WTC11 (cell line): ENCODE measurements at regions not wholly inside any gene's neighbourhood (a gene's known extent, or its start where the extent isn't known, plus 50 kb on each side); places are given as distances from the start of the nearest gene placed in this dataset.

Experiments
- ATAC-seq: fragments of 200-7000 bp; cut with Tn5 transposase; 2 replicates; pipeline ENCODE4 v1.10.0; 2021; ENCODE audit warnings: mild to moderate bottlenecking, moderate library complexity
- CTCF ChIA-PET: fragments of 300-600 bp; sonication (Branson Sonifier 250); formaldehyde crosslinking; loops from one replicate; lab custom pipeline; 2021; ENCODE audit warnings: antibody characterized with exemption; lab: Charles Lee
- POLR2A ChIA-PET: fragments of 350-600 bp; sonication (Branson Sonifier 250); formaldehyde crosslinking; loops from one replicate; lab custom pipeline; 2021; ENCODE audit warnings: antibody characterized with exemption; lab: Charles Lee
- DNase-seq: peaks from one replicate; pipeline ENCODE4 v3.0.0; 2021; ENCODE audit warnings: low spot score
- H3K27ac Mint-ChIP-seq: 2 replicates; pipeline ENCODE4 v1.8.0; 2021; ENCODE audit warnings: mixed read lengths
- H3K27me3 Mint-ChIP-seq: 2 replicates; pipeline ENCODE4 v1.8.0; 2021; ENCODE audit warnings: low read depth, mild to moderate bottlenecking, moderate library complexity, mixed read lengths
- H3K36me3 Mint-ChIP-seq: 2 replicates; pipeline ENCODE4 v1.8.0; 2021; ENCODE audit warnings: mixed read lengths
- H3K4me1 Mint-ChIP-seq: 2 replicates; pipeline ENCODE4 v1.8.0; 2022; ENCODE audit warnings: mixed read lengths
- H3K4me3 Mint-ChIP-seq: 2 replicates; pipeline ENCODE4 v1.8.0; 2021; ENCODE audit warnings: mild to moderate bottlenecking, moderate library complexity, mixed read lengths
- H3K9me3 Mint-ChIP-seq: 2 replicates; pipeline ENCODE4 v1.8.0; 2021; ENCODE audit warnings: mixed read lengths
- CBFB ChIP-seq: sonication (generic); formaldehyde crosslinking; IDR thresholded peaks from 2 replicates; pipeline ENCODE4 v1.8.1; 2022; ENCODE audit warnings: mild to moderate bottlenecking, low read depth, missing genetic modification reagents
- GABPB1 ChIP-seq: sonication (generic); formaldehyde crosslinking; IDR thresholded peaks from 2 replicates; pipeline ENCODE4 v1.8.1; 2023; ENCODE audit warnings: mild to moderate bottlenecking, missing genetic modification reagents
- GTF2I ChIP-seq: fragments of 250-450 bp; sonication (Bioruptor Pico); conservative IDR thresholded peaks from 2 replicates; pipeline ENCODE4 v1.4.0; 2021; ENCODE audit warnings: mild to moderate bottlenecking
- KAT7 ChIP-seq: sonication (generic); formaldehyde crosslinking; IDR thresholded peaks from 2 replicates; pipeline ENCODE4 v1.8.1; 2023; ENCODE audit warnings: missing genetic modification reagents, mild to moderate bottlenecking, borderline replicate concordance
- TEAD1 ChIP-seq: sonication (generic); formaldehyde crosslinking; IDR thresholded peaks from 2 replicates; pipeline ENCODE4 v1.8.0; 2022; ENCODE audit warnings: mild to moderate bottlenecking, missing genetic modification reagents
- ZNF219 ChIP-seq: sonication (generic); formaldehyde crosslinking; IDR thresholded peaks from 2 replicates; pipeline ENCODE4 v1.8.0; 2023; ENCODE audit warnings: missing genetic modification reagents, mild to moderate bottlenecking, borderline replicate concordance
- ZNF263 ChIP-seq: sonication (generic); formaldehyde crosslinking; IDR thresholded peaks from 2 replicates; pipeline ENCODE4 v1.8.1; 2022; ENCODE audit warnings: low read depth, mild to moderate bottlenecking, moderate library complexity, missing genetic modification reagents
- ZNF396 ChIP-seq: fragments of 250-450 bp; sonication (Bioruptor Pico); IDR thresholded peaks from 2 replicates; pipeline ENCODE4 v1.8.0; 2021; ENCODE audit warnings: mild to moderate bottlenecking, moderate library complexity, borderline replicate concordance
- TF ChIP-seq, protein P1 (sequence below): sonication (generic); formaldehyde crosslinking; IDR thresholded peaks from 2 replicates; pipeline ENCODE4 v1.8.0; 2022; ENCODE audit warnings: mild to moderate bottlenecking, missing genetic modification reagents
- TF ChIP-seq, protein P2 (sequence below): fragments of 250-450 bp; sonication (Bioruptor Pico); IDR thresholded peaks from 2 replicates; pipeline ENCODE4 v1.9.0; 2021; ENCODE audit warnings: mild to moderate bottlenecking
- TF ChIP-seq, protein P3 (sequence below): sonication (generic); formaldehyde crosslinking; IDR thresholded peaks from 2 replicates; pipeline ENCODE4 v1.8.0; 2022; ENCODE audit warnings: mild to moderate bottlenecking, missing genetic modification reagents
- TF ChIP-seq, protein P4 (sequence below): fragments of 250-450 bp; sonication (Bioruptor Pico); IDR thresholded peaks from 2 replicates; pipeline ENCODE4 v1.9.0; 2021; ENCODE audit warnings: moderate library complexity, mild to moderate bottlenecking, inconsistent platforms, borderline replicate concordance
- TF ChIP-seq, protein P5 (sequence below): sonication (generic); formaldehyde crosslinking; IDR thresholded peaks from 2 replicates; pipeline ENCODE4 v1.8.1; 2022; ENCODE audit warnings: mild to moderate bottlenecking, moderate library complexity, missing genetic modification reagents
- TF ChIP-seq, protein P6 (sequence below): sonication (generic); formaldehyde crosslinking; IDR thresholded peaks from 2 replicates; pipeline ENCODE4 v1.8.1; 2023; ENCODE audit warnings: mild to moderate bottlenecking, moderate library complexity, missing genetic modification reagents
- TF ChIP-seq, protein P7 (sequence below): sonication (generic); formaldehyde crosslinking; IDR thresholded peaks from 2 replicates; pipeline ENCODE4 v1.8.1; 2022; ENCODE audit warnings: low read depth, missing genetic modification reagents, borderline replicate concordance
- TF ChIP-seq, protein P8 (sequence below): fragments of 200-600 bp; IDR thresholded peaks from 2 replicates; pipeline ENCODE4 v1.8.0; 2022; ENCODE audit warnings: antibody characterized with exemption

DNA sequence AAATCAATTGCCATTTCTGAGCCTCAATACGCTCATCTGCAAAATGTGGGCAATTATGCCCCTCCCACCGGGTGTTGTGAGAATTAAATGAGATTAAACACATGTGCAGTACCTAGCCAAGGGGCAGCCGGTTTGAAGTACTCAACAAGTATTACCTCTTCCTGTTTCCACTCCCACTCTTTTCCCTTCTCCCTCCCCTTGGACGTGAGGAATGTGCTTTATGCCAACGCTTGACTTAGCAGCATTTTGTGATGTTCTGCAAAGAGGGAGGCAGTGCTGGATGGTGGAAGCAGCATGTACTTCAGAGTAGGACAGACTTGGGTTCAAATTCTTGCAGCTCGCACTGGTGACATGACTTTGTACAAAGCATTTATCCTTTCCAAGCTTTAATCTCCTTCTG lies 306.0 kb downstream of the BUD13 start (continued):
- TF ChIP-seq ZNF263, result no peak
- TF ChIP-seq GABPB1, result no peak
- no peak for TF ChIP-seq GTF2I (CRISPR knock-in tag)
- TF ChIP-seq, protein P1, sequence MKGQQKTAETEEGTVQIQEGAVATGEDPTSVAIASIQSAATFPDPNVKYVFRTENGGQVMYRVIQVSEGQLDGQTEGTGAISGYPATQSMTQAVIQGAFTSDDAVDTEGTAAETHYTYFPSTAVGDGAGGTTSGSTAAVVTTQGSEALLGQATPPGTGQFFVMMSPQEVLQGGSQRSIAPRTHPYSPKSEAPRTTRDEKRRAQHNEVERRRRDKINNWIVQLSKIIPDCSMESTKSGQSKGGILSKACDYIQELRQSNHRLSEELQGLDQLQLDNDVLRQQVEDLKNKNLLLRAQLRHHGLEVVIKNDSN (CRISPR knock-in tag), result no peak

DNA sequence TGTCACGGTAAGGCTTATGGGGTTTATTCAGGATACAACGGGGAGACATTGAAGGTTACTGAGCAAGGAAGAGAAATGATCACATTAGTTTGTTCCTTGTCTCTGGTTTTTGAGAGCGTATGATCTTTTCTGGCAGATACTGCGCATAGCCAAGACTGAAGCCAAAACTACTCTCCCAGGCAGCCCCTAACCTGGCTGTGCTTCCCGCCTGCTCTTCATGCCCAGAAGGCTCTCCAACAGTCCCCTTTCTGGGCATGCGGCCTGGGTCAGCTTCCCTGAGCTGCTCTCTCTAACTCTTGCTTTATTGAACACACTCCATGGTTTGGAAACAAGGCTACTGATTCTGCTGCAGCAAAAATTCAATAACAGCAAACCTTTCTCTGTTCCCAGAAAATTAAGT lies 306.6 kb downstream of the BUD13 start:
- Mint-ChIP-seq H3K4me1 (peaks cover 22% of the 10 kb centered on the region), H3K9me3 (peaks cover 9% of the 10 kb centered on the region), H3K27ac (no peak overlapping the region), H3K36me3 (peaks cover 3% of the 10 kb centered on the region)
- TF ChIP-seq, protein P2, sequence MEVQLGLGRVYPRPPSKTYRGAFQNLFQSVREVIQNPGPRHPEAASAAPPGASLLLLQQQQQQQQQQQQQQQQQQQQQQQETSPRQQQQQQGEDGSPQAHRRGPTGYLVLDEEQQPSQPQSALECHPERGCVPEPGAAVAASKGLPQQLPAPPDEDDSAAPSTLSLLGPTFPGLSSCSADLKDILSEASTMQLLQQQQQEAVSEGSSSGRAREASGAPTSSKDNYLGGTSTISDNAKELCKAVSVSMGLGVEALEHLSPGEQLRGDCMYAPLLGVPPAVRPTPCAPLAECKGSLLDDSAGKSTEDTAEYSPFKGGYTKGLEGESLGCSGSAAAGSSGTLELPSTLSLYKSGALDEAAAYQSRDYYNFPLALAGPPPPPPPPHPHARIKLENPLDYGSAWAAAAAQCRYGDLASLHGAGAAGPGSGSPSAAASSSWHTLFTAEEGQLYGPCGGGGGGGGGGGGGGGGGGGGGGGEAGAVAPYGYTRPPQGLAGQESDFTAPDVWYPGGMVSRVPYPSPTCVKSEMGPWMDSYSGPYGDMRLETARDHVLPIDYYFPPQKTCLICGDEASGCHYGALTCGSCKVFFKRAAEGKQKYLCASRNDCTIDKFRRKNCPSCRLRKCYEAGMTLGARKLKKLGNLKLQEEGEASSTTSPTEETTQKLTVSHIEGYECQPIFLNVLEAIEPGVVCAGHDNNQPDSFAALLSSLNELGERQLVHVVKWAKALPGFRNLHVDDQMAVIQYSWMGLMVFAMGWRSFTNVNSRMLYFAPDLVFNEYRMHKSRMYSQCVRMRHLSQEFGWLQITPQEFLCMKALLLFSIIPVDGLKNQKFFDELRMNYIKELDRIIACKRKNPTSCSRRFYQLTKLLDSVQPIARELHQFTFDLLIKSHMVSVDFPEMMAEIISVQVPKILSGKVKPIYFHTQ (CRISPR knock-in tag), result no peak
- TF ChIP-seq, protein P3, sequence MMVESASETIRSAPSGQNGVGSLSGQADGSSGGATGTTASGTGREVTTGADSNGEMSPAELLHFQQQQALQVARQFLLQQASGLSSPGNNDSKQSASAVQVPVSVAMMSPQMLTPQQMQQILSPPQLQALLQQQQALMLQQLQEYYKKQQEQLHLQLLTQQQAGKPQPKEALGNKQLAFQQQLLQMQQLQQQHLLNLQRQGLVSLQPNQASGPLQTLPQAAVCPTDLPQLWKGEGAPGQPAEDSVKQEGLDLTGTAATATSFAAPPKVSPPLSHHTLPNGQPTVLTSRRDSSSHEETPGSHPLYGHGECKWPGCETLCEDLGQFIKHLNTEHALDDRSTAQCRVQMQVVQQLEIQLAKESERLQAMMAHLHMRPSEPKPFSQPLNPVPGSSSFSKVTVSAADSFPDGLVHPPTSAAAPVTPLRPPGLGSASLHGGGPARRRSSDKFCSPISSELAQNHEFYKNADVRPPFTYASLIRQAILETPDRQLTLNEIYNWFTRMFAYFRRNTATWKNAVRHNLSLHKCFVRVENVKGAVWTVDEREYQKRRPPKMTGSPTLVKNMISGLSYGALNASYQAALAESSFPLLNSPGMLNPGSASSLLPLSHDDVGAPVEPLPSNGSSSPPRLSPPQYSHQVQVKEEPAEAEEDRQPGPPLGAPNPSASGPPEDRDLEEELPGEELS (CRISPR knock-in tag), result no peak
- no peak for TF ChIP-seq TEAD1
- TF ChIP-seq, protein P4, sequence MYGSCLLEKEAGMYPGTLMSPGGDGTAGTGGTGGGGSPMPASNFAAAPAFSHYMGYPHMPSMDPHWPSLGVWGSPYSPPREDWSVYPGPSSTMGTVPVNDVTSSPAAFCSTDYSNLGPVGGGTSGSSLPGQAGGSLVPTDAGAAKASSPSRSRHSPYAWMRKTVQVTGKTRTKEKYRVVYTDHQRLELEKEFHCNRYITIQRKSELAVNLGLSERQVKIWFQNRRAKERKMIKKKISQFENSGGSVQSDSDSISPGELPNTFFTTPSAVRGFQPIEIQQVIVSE (CRISPR knock-in tag), result no peak
- TF ChIP-seq, protein P5, sequence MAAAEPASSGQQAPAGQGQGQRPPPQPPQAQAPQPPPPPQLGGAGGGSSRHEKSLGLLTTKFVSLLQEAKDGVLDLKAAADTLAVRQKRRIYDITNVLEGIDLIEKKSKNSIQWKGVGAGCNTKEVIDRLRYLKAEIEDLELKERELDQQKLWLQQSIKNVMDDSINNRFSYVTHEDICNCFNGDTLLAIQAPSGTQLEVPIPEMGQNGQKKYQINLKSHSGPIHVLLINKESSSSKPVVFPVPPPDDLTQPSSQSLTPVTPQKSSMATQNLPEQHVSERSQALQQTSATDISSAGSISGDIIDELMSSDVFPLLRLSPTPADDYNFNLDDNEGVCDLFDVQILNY (CRISPR knock-in tag), result no peak
- TF ChIP-seq, protein P6, sequence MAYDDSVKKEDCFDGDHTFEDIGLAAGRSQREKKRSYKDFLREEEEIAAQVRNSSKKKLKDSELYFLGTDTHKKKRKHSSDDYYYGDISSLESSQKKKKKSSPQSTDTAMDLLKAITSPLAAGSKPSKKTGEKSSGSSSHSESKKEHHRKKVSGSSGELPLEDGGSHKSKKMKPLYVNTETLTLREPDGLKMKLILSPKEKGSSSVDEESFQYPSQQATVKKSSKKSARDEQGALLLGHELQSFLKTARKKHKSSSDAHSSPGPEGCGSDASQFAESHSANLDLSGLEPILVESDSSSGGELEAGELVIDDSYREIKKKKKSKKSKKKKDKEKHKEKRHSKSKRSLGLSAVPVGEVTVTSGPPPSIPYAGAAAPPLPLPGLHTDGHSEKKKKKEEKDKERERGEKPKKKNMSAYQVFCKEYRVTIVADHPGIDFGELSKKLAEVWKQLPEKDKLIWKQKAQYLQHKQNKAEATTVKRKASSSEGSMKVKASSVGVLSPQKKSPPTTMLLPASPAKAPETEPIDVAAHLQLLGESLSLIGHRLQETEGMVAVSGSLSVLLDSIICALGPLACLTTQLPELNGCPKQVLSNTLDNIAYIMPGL (CRISPR knock-in tag), result no peak
- TF ChIP-seq, protein P7, sequence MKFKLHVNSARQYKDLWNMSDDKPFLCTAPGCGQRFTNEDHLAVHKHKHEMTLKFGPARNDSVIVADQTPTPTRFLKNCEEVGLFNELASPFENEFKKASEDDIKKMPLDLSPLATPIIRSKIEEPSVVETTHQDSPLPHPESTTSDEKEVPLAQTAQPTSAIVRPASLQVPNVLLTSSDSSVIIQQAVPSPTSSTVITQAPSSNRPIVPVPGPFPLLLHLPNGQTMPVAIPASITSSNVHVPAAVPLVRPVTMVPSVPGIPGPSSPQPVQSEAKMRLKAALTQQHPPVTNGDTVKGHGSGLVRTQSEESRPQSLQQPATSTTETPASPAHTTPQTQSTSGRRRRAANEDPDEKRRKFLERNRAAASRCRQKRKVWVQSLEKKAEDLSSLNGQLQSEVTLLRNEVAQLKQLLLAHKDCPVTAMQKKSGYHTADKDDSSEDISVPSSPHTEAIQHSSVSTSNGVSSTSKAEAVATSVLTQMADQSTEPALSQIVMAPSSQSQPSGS (CRISPR knock-in tag), result no peak
- no peak for TF ChIP-seq ZNF219 (CRISPR knock-in tag)
- no peak for TF ChIP-seq ZNF263
- TF ChIP-seq CBFB (CRISPR knock-in tag), result no peak
- TF ChIP-seq, protein P8, sequence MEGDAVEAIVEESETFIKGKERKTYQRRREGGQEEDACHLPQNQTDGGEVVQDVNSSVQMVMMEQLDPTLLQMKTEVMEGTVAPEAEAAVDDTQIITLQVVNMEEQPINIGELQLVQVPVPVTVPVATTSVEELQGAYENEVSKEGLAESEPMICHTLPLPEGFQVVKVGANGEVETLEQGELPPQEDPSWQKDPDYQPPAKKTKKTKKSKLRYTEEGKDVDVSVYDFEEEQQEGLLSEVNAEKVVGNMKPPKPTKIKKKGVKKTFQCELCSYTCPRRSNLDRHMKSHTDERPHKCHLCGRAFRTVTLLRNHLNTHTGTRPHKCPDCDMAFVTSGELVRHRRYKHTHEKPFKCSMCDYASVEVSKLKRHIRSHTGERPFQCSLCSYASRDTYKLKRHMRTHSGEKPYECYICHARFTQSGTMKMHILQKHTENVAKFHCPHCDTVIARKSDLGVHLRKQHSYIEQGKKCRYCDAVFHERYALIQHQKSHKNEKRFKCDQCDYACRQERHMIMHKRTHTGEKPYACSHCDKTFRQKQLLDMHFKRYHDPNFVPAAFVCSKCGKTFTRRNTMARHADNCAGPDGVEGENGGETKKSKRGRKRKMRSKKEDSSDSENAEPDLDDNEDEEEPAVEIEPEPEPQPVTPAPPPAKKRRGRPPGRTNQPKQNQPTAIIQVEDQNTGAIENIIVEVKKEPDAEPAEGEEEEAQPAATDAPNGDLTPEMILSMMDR, result no peak
- TF ChIP-seq KAT7 (CRISPR knock-in tag), result no peak
- TF ChIP-seq ZNF396 (CRISPR knock-in tag), result no peak
- TF ChIP-seq, all 79 proteins: peak for 0
- Mint-ChIP-seq H3K4me3 (no peak overlapping the region), H3K27me3 (peaks cover 19% of the 10 kb centered on the region)
- DNase-seq, result no peak
- CTCF ChIA-PET, result interaction anchor here (2.6 to 2.9 kb wide), 2 partner anchors 12 to 33 kb away, joined by 7 to 14 read pairs; no protein-coding TSS in a partner anchor
- no peak for ATAC-seq
- POLR2A ChIA-PET, result no interaction called here
